Type B pancreatic cell (in vitro differentiated cells): ENCODE measurements at regions not wholly inside any gene's neighbourhood (a gene's known extent, or its start where the extent isn't known, plus 50 kb on each side); places are given as distances from the start of the nearest gene placed in this dataset.

Experiments used
- DNase-seq: peaks from one replicate; pipeline ENCODE4 v3.0.0; 2021; ENCODE audit warnings: mixed read lengths; ENCODE audit not compliant: unreplicated experiment; ENCODE audit errors: extremely low spot score
- H3K27ac Mint-ChIP-seq: 2 replicates; pipeline ENCODE4 v1.8.0; 2021; ENCODE audit warnings: mild to moderate bottlenecking, mixed read lengths
- H3K27me3 Mint-ChIP-seq: 2 replicates; pipeline ENCODE4 v1.8.0; 2021; ENCODE audit warnings: mixed read lengths
- H3K36me3 Mint-ChIP-seq: 2 replicates; pipeline ENCODE4 v1.8.0; 2021; ENCODE audit warnings: mixed read lengths
- H3K4me1 Mint-ChIP-seq: one replicate; pipeline ENCODE4 v1.8.0; 2021; ENCODE audit warnings: mixed read lengths; ENCODE audit not compliant: unreplicated experiment
- H3K4me3 Mint-ChIP-seq: 2 replicates; pipeline ENCODE4 v1.8.0; 2021; ENCODE audit warnings: mild to moderate bottlenecking, mixed read lengths
- H3K9me3 Mint-ChIP-seq: 2 replicates; pipeline ENCODE4 v1.8.0; 2021; ENCODE audit warnings: mixed read lengths
- TF ChIP-seq, protein P1 (sequence below): fragments of 200-600 bp; sonication (generic); conservative IDR thresholded peaks from 2 replicates; pipeline ENCODE4 v1.5.0; 2021; ENCODE audit warnings: antibody characterized with exemption, mild to moderate bottlenecking

GRCh38 chr6:19013026-19013705 is 626.0 kb downstream of the RNF144B start:
- TF ChIP-seq, protein P1, sequence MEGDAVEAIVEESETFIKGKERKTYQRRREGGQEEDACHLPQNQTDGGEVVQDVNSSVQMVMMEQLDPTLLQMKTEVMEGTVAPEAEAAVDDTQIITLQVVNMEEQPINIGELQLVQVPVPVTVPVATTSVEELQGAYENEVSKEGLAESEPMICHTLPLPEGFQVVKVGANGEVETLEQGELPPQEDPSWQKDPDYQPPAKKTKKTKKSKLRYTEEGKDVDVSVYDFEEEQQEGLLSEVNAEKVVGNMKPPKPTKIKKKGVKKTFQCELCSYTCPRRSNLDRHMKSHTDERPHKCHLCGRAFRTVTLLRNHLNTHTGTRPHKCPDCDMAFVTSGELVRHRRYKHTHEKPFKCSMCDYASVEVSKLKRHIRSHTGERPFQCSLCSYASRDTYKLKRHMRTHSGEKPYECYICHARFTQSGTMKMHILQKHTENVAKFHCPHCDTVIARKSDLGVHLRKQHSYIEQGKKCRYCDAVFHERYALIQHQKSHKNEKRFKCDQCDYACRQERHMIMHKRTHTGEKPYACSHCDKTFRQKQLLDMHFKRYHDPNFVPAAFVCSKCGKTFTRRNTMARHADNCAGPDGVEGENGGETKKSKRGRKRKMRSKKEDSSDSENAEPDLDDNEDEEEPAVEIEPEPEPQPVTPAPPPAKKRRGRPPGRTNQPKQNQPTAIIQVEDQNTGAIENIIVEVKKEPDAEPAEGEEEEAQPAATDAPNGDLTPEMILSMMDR, result no peak
- DNase-seq, result no peak
- no peaks in the 10 kb centered on the region for H3K27me3 Mint-ChIP-seq
- no peaks in the 10 kb centered on the region for H3K36me3 Mint-ChIP-seq
- H3K27ac Mint-ChIP-seq, result no peak overlapping the region
- H3K9me3 Mint-ChIP-seq, result no peaks in the 10 kb centered on the region
- no peak overlapping the region for H3K4me3 Mint-ChIP-seq
- H3K4me1 Mint-ChIP-seq, result no peaks in the 10 kb centered on the region

DNA sequence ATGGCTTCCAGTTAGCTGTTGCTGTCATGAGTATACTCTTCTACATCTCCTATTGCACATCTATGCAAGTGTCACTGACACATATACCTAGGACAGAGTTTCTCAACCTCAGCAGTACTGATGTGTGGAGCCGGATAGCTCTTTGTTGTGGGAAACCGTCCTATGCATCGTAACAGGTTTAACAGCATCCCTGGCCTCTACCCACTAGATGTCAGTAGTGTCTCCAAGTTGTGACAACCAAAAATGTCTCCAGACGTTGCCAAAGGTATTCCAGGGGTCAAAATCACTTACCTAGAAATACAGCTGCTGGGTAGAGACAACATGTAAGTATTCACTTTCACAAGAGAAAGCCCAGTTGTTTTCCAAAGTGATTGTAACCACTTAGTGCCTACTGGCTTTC is 637.6 kb downstream of the RNF144B start:
- Mint-ChIP-seq H3K4me1 (peaks cover 10% of the 10 kb centered on the region), H3K9me3 (peaks cover 7% of the 10 kb centered on the region), H3K27ac (no peak overlapping the region), H3K4me3 (no peak overlapping the region), H3K27me3 (no peaks in the 10 kb centered on the region), H3K36me3 (no peaks in the 10 kb centered on the region)
- TF ChIP-seq, protein P1, result peak; percentile 79
- DNase-seq, result no peak

- DNase-seq, result no peak
- H3K36me3 Mint-ChIP-seq, result no peaks in the 10 kb centered on the region
- H3K27ac Mint-ChIP-seq, result no peak overlapping the region
Observed at GRCh38 chr6:19028201-19028600, 641.1 kb downstream of the RNF144B start.

DNA sequence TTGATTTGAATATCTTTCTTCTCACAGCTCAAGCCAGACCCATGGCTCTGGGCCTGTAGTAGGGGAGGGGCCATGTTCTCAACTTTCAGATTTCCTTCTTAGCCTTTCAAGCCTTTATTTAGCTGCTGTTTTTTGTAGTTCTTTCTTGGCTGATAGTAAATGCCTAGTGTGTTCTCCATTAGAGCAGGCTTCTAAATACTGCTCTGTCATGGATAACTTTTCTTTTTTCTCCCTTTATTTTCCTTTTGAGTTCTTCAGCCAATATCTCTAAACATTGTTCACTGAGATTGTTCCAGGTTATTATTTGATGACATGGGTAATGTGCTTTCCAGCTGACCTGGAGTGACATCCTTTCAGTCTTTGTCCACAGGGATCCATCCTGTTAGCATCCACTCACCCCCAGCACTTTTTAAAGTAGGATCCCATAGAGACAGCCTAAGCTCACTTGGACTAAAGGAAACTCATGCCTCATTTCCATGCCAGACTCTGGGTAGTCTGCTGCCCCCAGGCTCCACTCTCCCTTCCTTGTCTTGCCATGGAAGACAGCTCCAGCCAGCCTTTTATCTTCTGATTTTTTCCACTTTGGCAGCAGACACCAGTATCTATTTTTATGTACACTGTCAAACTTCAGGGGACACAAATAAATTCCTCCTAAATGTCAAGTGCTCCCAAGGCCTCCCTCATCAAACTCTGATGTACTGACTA is 645.6 kb downstream of the RNF144B start:
- no peak for DNase-seq
- no peaks in the 10 kb centered on the region for H3K27me3 Mint-ChIP-seq
- H3K4me1 Mint-ChIP-seq, result peaks cover 20% of the 10 kb centered on the region
- TF ChIP-seq, protein P1, result no peak
- no peaks in the 10 kb centered on the region for H3K36me3 Mint-ChIP-seq
- H3K4me3 Mint-ChIP-seq, result no peak overlapping the region
- no peak overlapping the region for H3K27ac Mint-ChIP-seq
- peaks cover 13% of the 10 kb centered on the region for H3K9me3 Mint-ChIP-seq

More at GRCh38 chr6:19028201-19028600, 641.1 kb downstream of the RNF144B start:
- H3K9me3 Mint-ChIP-seq, result peaks cover 7% of the 10 kb centered on the region
- TF ChIP-seq, protein P1, result no peak
- H3K27me3 Mint-ChIP-seq, result no peaks in the 10 kb centered on the region
- H3K4me3 Mint-ChIP-seq, result no peak overlapping the region
- peaks cover 20% of the 10 kb centered on the region for H3K4me1 Mint-ChIP-seq

- no peak overlapping the region for H3K27ac Mint-ChIP-seq
- peaks cover 9% of the 10 kb centered on the region for H3K9me3 Mint-ChIP-seq
- no peaks in the 10 kb centered on the region for H3K36me3 Mint-ChIP-seq
- TF ChIP-seq, protein P1, result no peak
- no peak for DNase-seq
- H3K4me1 Mint-ChIP-seq, result peaks cover 21% of the 10 kb centered on the region
- no peaks in the 10 kb centered on the region for H3K27me3 Mint-ChIP-seq
- H3K4me3 Mint-ChIP-seq, result no peak overlapping the region
Observed at GRCh38 chr6:19033683-19034082, 646.5 kb downstream of the RNF144B start.
